Trophoblast cell (in vitro differentiated cells and primary cell): ENCODE measurements at regions not wholly inside any gene's neighbourhood (a gene's known extent, or its start where the extent isn't known, plus 50 kb on each side); places are given as distances from the start of the nearest gene placed in this dataset.
A peak's percentile ranks its signal among the peaks of the same experiment; 100 is the strongest.

Experiments used
- DNase-seq, 2 donors: peaks; one replicate each; pipeline ENCODE4 v3.0.0-alpha.2; 2016
- H2AFZ ChIP-seq: 2 replicates; pipeline ENCODE4 v1.6.1; 2013; ENCODE audit warnings: low read length, moderate library complexity, mild to moderate bottlenecking; ENCODE audit not compliant: insufficient read depth, poor library complexity
- H2AK5ac ChIP-seq: 2 replicates; pipeline ENCODE4 v1.6.1; 2013; ENCODE audit warnings: mild to moderate bottlenecking, low read length
- H2BK120ac ChIP-seq: 2 replicates; pipeline ENCODE4 v1.6.1; 2013; ENCODE audit warnings: low read length, mild to moderate bottlenecking, moderate library complexity; ENCODE audit not compliant: insufficient read depth, poor library complexity
- H2BK12ac ChIP-seq: 2 replicates; pipeline ENCODE4 v1.6.1; 2013; ENCODE audit warnings: mild to moderate bottlenecking, low read length, moderate library complexity
- H2BK5ac ChIP-seq: 2 replicates; pipeline ENCODE4 v1.6.1; 2013; ENCODE audit warnings: low read length, low read depth, moderate library complexity, mild to moderate bottlenecking; ENCODE audit not compliant: poor library complexity
- H3K14ac ChIP-seq: 2 replicates; pipeline ENCODE4 v1.6.1; 2013; ENCODE audit warnings: mild to moderate bottlenecking, low read length
- H3K18ac ChIP-seq: 2 replicates; pipeline ENCODE4 v1.6.1; 2013; ENCODE audit warnings: mild to moderate bottlenecking, low read length
- H3K23ac ChIP-seq: 2 replicates; pipeline ENCODE4 v1.6.1; 2013; ENCODE audit warnings: low read length
- H3K27ac ChIP-seq: 2 replicates; pipeline ENCODE4 v1.5.1; 2013; ENCODE audit warnings: low read depth, mild to moderate bottlenecking, inconsistent platforms, low read length, moderate library complexity
- H3K27me3 ChIP-seq: 2 replicates; pipeline ENCODE4 v1.6.1; 2013; ENCODE audit warnings: inconsistent platforms, mild to moderate bottlenecking, low read length, moderate library complexity; ENCODE audit not compliant: insufficient read depth
- H3K36me3 ChIP-seq, 2 experiments: 1 replicate in 1 of 2; 2 replicates in 1 of 2; pipeline ENCODE4 v1.6.1; 2013; ENCODE audit warnings: low read length in 2 of 2, mild to moderate bottlenecking in 2 of 2, moderate library complexity in 1 of 2; ENCODE audit not compliant: insufficient read depth in 2 of 2, control insufficient read depth in 1 of 2
- H3K4ac ChIP-seq: 2 replicates; pipeline ENCODE4 v1.6.1; 2013; ENCODE audit warnings: low read depth, mild to moderate bottlenecking, low read length, moderate library complexity
- H3K4me1 ChIP-seq, 2 experiments: 1 replicate in 1 of 2; 2 replicates in 1 of 2; pipeline ENCODE4 v1.6.1; 2013; ENCODE audit warnings: low read length in 2 of 2, mild to moderate bottlenecking in 2 of 2, moderate library complexity in 1 of 2; ENCODE audit not compliant: insufficient read depth in 2 of 2, control insufficient read depth in 1 of 2
- H3K4me2 ChIP-seq: 2 replicates; pipeline ENCODE4 v1.6.1; 2013; ENCODE audit warnings: inconsistent platforms, mild to moderate bottlenecking, low read length, moderate library complexity
- H3K4me3 ChIP-seq: 2 replicates; pipeline ENCODE4 v1.5.1; 2013; ENCODE audit warnings: mild to moderate bottlenecking, low read depth, low read length, inconsistent platforms
- H3K79me1 ChIP-seq: one replicate; pipeline ENCODE4 v1.6.1; 2013; ENCODE audit warnings: low read length
- H3K79me2 ChIP-seq: 2 replicates; pipeline ENCODE4 v1.6.1; 2013; ENCODE audit warnings: low read length, mild to moderate bottlenecking; ENCODE audit not compliant: control insufficient read depth, insufficient read depth, poor library complexity
- H3K9ac ChIP-seq: 2 replicates; pipeline ENCODE4 v1.6.1; 2013; ENCODE audit warnings: mild to moderate bottlenecking, low read length
- H3K9me3 ChIP-seq: 2 replicates; pipeline ENCODE4 v1.6.1; 2013; ENCODE audit warnings: low read depth, mild to moderate bottlenecking, control low read depth, inconsistent platforms, low read length; ENCODE audit not compliant: insufficient read depth
- H4K12ac ChIP-seq: 2 replicates; pipeline ENCODE4 v1.6.1; 2013; ENCODE audit warnings: low read depth, mild to moderate bottlenecking, low read length, moderate library complexity
- H4K8ac ChIP-seq: 2 replicates; pipeline ENCODE4 v1.6.1; 2013; ENCODE audit warnings: low read depth, mild to moderate bottlenecking, low read length, moderate library complexity
- H4K91ac ChIP-seq: one replicate; pipeline ENCODE4 v1.6.1; 2013; ENCODE audit warnings: low read depth, mild to moderate bottlenecking, low read length, moderate library complexity
- WGBS: extraction: QIAGEN DNeasy Blood & Tissue Kit; methylation state at CpG from one replicate; pipeline ENCODE4 v1.1.7; 2013; ENCODE audit warnings: missing lambda C conversion rate; ENCODE audit not compliant: insufficient read length, insufficient coverage; ENCODE audit errors: extremely low coverage; 5-methylcytosine and 5-hydroxymethylcytosine counted together

DNA sequence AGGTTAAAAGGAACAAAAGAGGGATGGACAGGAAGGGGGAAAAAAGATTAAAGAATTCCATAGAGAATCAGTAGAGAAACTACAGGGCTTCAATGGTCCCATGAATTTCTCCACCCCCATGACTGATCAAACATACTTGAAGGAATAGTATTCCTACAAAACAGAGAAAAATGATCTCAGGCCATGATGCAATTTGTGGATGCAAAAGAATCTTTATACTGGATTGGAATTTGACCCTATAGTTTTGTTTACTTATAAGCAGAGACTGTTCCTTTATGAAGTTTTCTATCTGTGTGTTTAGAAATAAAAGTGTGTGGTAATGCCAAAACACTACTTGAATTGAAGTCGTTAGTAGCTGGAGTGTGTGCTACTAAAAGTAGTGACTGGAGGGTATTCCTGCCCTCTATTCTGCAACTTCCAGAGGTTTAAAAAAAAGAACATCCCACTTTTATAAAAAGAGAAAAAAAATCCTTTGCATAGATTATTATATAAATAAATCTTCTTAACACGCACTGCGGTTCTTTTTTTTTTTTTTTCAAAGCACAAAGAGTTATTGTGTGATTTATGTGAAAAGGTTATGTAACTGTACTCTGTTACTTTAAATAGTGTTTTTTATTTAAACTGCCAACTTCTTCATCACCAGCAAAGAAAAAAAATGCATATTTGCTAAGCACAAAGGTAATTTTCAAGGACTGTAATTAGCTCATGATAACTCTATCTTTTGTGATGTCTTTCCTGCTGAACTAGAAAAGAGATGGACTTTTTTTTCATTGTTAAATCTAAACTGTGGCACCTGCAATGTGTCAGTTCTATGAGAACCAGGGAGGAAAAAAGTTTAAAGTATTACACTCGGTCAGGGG lies 214.5 kb upstream of the CITED2 start:
- Histone ChIP-seq H3K9me3 (no peaks in the 10 kb centered on the region), H3K14ac (no peak overlapping the region), H3K79me2 (no peaks in the 10 kb centered on the region), H3K79me1 (peaks cover 6% of the 10 kb centered on the region), H2BK5ac (no peak overlapping the region), H4K12ac (no peak overlapping the region), H3K9ac (no peak overlapping the region), H3K18ac (no peak overlapping the region), H3K4me3 (no peak overlapping the region), H2AK5ac (no peak overlapping the region), H3K4me1 (peaks cover 2 to 6% of the 10 kb centered on the region in 2 experiments), H2BK12ac (no peak overlapping the region), H3K27me3 (no peaks in the 10 kb centered on the region), H3K27ac (peak overlapping the region; percentile 60), H3K36me3 (no peaks in the 10 kb centered on the region), H4K91ac (no peak overlapping the region), H3K4ac (no peak overlapping the region), H4K8ac (no peak overlapping the region), H3K4me2 (no peak overlapping the region), H2AFZ (no peak overlapping the region), H3K23ac (no peak overlapping the region), H2BK120ac (no peak overlapping the region)
- no peak for DNase-seq
- WGBS: no CpG with 5 or more reads among the region's 4 CpGs

DNA sequence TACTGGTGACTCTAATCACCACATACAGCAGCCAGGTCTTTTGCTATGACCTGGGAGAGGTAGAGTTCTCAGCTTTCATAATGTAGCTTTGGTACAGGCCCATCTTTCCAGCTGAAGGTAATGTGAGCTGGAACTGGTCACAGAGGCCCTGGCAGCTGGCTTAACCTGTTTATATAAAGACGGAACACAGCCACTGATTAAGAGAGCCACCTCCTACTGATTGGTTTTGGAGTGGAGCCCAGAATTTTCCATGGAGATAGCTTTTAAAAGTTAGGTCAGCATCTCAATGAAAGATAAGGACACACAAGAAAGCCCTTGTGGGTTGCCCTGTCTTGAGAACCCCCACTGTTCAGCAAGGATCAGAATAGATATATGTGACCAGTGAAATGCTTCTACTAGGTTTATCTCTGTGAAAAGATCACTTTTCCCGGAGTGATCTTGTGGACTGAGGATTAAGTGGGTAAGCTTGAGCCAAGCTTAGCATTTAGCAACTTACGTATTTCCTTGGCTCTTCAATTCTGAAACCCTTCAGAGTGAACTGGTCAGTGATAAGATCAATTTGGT lies 213.7 kb upstream of the CITED2 start:
- H4K12ac ChIP-seq: no peak overlapping the region
- no peak overlapping the region for H3K23ac ChIP-seq
- peak overlapping the region; percentile 96 for H2BK5ac ChIP-seq
- peak overlapping the region; percentile 76 for H4K8ac ChIP-seq
- H2BK12ac ChIP-seq: peak overlapping the region; percentile 98
- no peak overlapping the region for H3K4me3 ChIP-seq
- DNase-seq: no peak
- H3K27me3 ChIP-seq: no peaks in the 10 kb centered on the region
- H2BK120ac ChIP-seq: peak overlapping the region; percentile 79
- no peak overlapping the region for H2AFZ ChIP-seq
- no peak overlapping the region for H3K9ac ChIP-seq
- H3K14ac ChIP-seq: peak overlapping the region; percentile 55
- H3K36me3 ChIP-seq: no peaks in the 10 kb centered on the region
- H3K18ac ChIP-seq: peak overlapping the region; percentile 82
- no CpG with 5 or more reads among the region's 3 CpGs for WGBS
- peaks cover 6% of the 10 kb centered on the region for H3K79me1 ChIP-seq
- H2AK5ac ChIP-seq: peak overlapping the region; percentile 52
- no peaks in the 10 kb centered on the region for H3K79me2 ChIP-seq
- no peak overlapping the region for H3K4me2 ChIP-seq
- H4K91ac ChIP-seq: peak overlapping the region; percentile 93
- H3K4ac ChIP-seq: peak overlapping the region; percentile 24
- H3K4me1 ChIP-seq: peaks cover 2 to 6% of the 10 kb centered on the region in 2 experiments
- H3K27ac ChIP-seq: peak overlapping the region; percentile 60
- H3K9me3 ChIP-seq: no peaks in the 10 kb centered on the region

DNA sequence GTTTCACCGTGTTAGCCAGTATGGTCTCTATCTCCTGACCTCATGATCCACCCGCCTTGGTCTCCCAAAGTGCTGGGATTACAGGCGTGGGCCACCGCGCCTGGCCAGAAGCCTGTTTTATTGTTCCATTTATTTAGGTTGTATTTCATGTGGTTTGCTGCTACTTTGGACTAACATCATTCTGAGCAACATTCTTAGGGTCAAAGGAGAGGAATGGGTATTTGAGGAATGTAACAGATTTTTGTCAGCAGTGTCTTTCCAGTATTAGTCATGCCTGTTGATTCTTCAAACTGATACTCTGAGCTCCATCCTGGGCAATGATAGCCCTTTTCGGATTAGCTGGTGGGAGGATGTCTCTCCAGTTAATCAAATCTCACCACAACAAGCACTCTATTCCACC lies 213.0 kb upstream of the CITED2 start:
- Histone ChIP-seq H3K4me1 (peaks cover 3 to 9% of the 10 kb centered on the region in 2 experiments), H2BK5ac (no peak overlapping the region), H2AK5ac (no peak overlapping the region)

DNA sequence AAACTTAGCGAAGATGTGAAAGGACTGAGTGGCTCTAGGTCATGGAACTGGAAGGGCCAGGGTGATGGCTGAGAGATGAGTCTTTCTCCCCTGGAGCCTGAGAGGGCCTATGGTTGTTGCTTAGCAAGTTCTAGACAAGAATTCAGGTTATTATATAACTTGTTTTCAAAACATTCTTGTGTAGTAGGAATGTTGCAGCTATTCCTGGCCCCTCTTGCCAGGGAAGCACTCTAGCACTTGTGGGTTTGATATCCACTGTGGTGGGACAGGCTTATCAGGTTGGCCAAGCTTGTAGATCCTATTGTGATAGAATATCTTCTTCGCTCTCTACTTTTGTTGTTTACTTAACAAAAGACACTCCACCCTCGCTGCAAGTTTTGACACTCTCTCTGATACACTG lies 211.8 kb upstream of the CITED2 start:
- no CpG with 5 or more reads among the region's 3 CpGs for WGBS
- no peak overlapping the region for H4K91ac ChIP-seq
- DNase-seq: peak; percentile 92 to 96
- H2AFZ ChIP-seq: no peak overlapping the region
- peaks cover 9% of the 10 kb centered on the region for H3K79me1 ChIP-seq
- peak overlapping the region; percentile 53 for H3K27ac ChIP-seq
- H4K8ac ChIP-seq: no peak overlapping the region
- H3K79me2 ChIP-seq: no peaks in the 10 kb centered on the region
- no peak overlapping the region for H3K9ac ChIP-seq
- no peaks in the 10 kb centered on the region for H3K9me3 ChIP-seq
- peaks cover 3 to 9% of the 10 kb centered on the region in 2 experiments for H3K4me1 ChIP-seq
- H3K27me3 ChIP-seq: no peaks in the 10 kb centered on the region
- no peaks in the 10 kb centered on the region for H3K36me3 ChIP-seq
- no peak overlapping the region for H2AK5ac ChIP-seq
- H2BK5ac ChIP-seq: no peak overlapping the region
- no peak overlapping the region for H2BK120ac ChIP-seq
- peak overlapping the region; percentile 37 for H2BK12ac ChIP-seq
- no peak overlapping the region for H3K23ac ChIP-seq
- no peak overlapping the region for H3K4me2 ChIP-seq
- no peak overlapping the region for H3K4ac ChIP-seq
- H3K14ac ChIP-seq: no peak overlapping the region
- no peak overlapping the region for H3K18ac ChIP-seq
- H4K12ac ChIP-seq: no peak overlapping the region
- no peak overlapping the region for H3K4me3 ChIP-seq

More for the DNA sequence above, 213.0 kb upstream of the CITED2 start:
- Histone ChIP-seq H3K4me2 (no peak overlapping the region), H3K4ac (no peak overlapping the region), H3K36me3 (no peaks in the 10 kb centered on the region), H3K9ac (no peak overlapping the region), H3K79me2 (no peaks in the 10 kb centered on the region), H4K91ac (no peak overlapping the region), H4K12ac (no peak overlapping the region), H3K18ac (no peak overlapping the region), H2BK120ac (no peak overlapping the region), H2AFZ (no peak overlapping the region), H3K23ac (no peak overlapping the region), H2BK12ac (no peak overlapping the region), H3K27me3 (no peaks in the 10 kb centered on the region), H4K8ac (no peak overlapping the region), H3K27ac (peak overlapping the region; percentile 60), H3K79me1 (peaks cover 9% of the 10 kb centered on the region), H3K4me3 (no peak overlapping the region), H3K14ac (no peak overlapping the region), H3K9me3 (no peaks in the 10 kb centered on the region)
- no CpG with 5 or more reads among the region's 6 CpGs for WGBS
- DNase-seq: peak in 1 of 2 donors; percentile 87
